ENCODE measurements at regions not wholly inside any gene's neighbourhood (a gene's known extent, or its start where the extent isn't known, plus 50 kb on each side); places are given as distances from the start of the nearest gene placed in this dataset.
"Not testable (repeated sequence)": the region's sequence is repeated elsewhere in the genome, so short reads cannot be mapped to it uniquely, and the experiment has no call there.

DNA sequence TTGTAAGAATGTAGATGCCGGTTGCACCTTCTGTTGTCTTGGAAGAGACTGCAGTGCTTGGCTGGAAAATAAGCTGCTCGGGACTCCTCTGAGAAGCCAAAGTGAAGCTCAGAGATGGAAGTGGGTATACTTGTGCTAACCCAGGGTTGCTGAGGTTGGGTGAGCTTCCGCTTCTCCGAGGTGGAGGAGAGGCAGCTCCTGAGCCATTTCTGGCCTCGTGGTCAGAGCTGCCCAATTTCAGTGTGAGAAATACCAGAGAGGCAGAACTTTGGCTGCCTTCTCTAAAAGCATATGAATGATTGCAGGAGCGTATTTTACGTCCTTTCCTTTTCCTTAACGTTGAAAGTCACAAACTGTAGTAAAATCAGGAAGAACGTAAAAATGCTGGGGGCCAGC lies 292.0 kb upstream of the PLGLB2 start:
- FAIRE-seq = peak; percentile 67
- peaks cover 25% of the 10 kb centered on the region for H3K4me1 ChIP-seq (ENCODE audit: control insufficient read depth, extremely low read depth, insufficient read depth, low read length)
- peak overlapping the region; percentile 87 for H3K27ac ChIP-seq (ENCODE audit: insufficient read depth, low read depth, low read length)
- H2AFZ ChIP-seq (ENCODE audit: low read depth, low read length); CTCF ChIA-PET; H4K20me1 ChIP-seq (replicated peaks; ENCODE audit: control insufficient read depth, extremely low read depth, insufficient read depth, low read length); POLR2A ChIA-PET; intact Hi-C loops (cut with micrococcal nuclease); H3K4me2 ChIP-seq (ENCODE audit: insufficient read depth, low read length); H3K27me3 ChIP-seq (ENCODE audit: control insufficient read depth in 2 of 2, insufficient read depth in 2 of 2, low read length in 2 of 2); H3K9me3 ChIP-seq (replicated peaks; ENCODE audit: control insufficient read depth, insufficient read depth, low read length); dilution Hi-C loops (cut with MboI; ENCODE audit: extremely low pct_ligation_motif_present, low sequenced_read_pairs); H3K9me1 ChIP-seq (replicated peaks; ENCODE audit: control insufficient read depth, extremely low read depth, insufficient read depth, low read length); H3K36me3 ChIP-seq (ENCODE audit: control insufficient read depth in 2 of 2, extremely low read depth in 1 of 2, insufficient read depth in 2 of 2, low read length in 2 of 2); DNase-seq (ENCODE audit: low read depth, low spot score): not testable (repeated sequence)
- peak overlapping the region; percentile 38 to 71 (median 53) for H3K4me3 ChIP-seq (replicated peaks in 1 of 3; ENCODE audit: insufficient read depth in 1 of 3, low read depth in 1 of 3, low read length in 3 of 3)
- BruUV-seq (replicated peaks) = TSS peak; percentile 81
- peak overlapping the region; percentile 78 for H3K9ac ChIP-seq (replicated peaks; ENCODE audit: extremely low read depth, insufficient read depth, low read length)
- peaks cover 28% of the 10 kb centered on the region for H3K79me2 ChIP-seq (ENCODE audit: control insufficient read depth, insufficient read depth, low read length)

- intact Hi-C loops (cut with micrococcal nuclease); dilution Hi-C loops (cut with MboI; ENCODE audit: extremely low pct_ligation_motif_present, low sequenced_read_pairs); POLR2A ChIA-PET: not testable (repeated sequence)
Observed at GRCh38 chr2:87456477-87457128, 291.3 kb upstream of the PLGLB2 start.

DNA sequence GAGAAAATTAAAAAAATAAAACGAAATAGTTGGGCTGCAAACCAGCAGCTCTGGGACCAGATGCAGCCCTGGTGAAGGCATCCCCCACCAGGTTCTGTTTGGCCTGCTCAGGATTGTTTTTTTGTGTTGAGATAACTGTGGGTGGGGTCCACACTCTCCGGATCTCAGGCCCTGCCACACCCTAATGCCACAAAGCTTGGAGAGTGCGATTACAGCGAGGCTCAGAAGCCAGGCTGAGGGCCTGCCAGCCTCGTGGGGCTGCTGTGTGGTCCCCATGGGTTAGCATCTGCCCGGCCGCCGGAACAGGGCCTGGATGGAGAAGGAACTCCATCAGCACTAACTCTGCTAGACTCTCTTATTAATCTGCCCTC lies 290.8 kb upstream of the PLGLB2 start:
- H2AFZ ChIP-seq (ENCODE audit: low read depth, low read length); H4K20me1 ChIP-seq (replicated peaks; ENCODE audit: control insufficient read depth, extremely low read depth, insufficient read depth, low read length); H3K9me3 ChIP-seq (replicated peaks; ENCODE audit: control insufficient read depth, insufficient read depth, low read length); H3K9ac ChIP-seq (replicated peaks; ENCODE audit: extremely low read depth, insufficient read depth, low read length); POLR2A ChIA-PET; dilution Hi-C loops (cut with MboI; ENCODE audit: extremely low pct_ligation_motif_present, low sequenced_read_pairs); BruUV-seq (replicated peaks); H3K27me3 ChIP-seq (ENCODE audit: control insufficient read depth in 2 of 2, insufficient read depth in 2 of 2, low read length in 2 of 2); DNase-seq (ENCODE audit: low read depth, low spot score); H3K27ac ChIP-seq (ENCODE audit: insufficient read depth, low read depth, low read length); intact Hi-C loops (cut with micrococcal nuclease); CTCF ChIA-PET; H3K4me2 ChIP-seq (ENCODE audit: insufficient read depth, low read length); H3K4me3 ChIP-seq (replicated peaks in 1 of 3; ENCODE audit: insufficient read depth in 1 of 3, low read depth in 1 of 3, low read length in 3 of 3); H3K36me3 ChIP-seq (ENCODE audit: control insufficient read depth in 2 of 2, extremely low read depth in 1 of 2, insufficient read depth in 2 of 2, low read length in 2 of 2); H3K9me1 ChIP-seq (replicated peaks; ENCODE audit: control insufficient read depth, extremely low read depth, insufficient read depth, low read length): not testable (repeated sequence)
- peak; percentile 35 for FAIRE-seq
- H3K79me2 ChIP-seq (ENCODE audit: control insufficient read depth, insufficient read depth, low read length) = peaks cover 37% of the 10 kb centered on the region
- H3K4me1 ChIP-seq (ENCODE audit: control insufficient read depth, extremely low read depth, insufficient read depth, low read length) = peaks cover 25% of the 10 kb centered on the region

More at GRCh38 chr2:87456477-87457128, 291.3 kb upstream of the PLGLB2 start:
- H2AFZ ChIP-seq (ENCODE audit: low read depth, low read length); H3K9me3 ChIP-seq (replicated peaks; ENCODE audit: control insufficient read depth, insufficient read depth, low read length); H3K9me1 ChIP-seq (replicated peaks; ENCODE audit: control insufficient read depth, extremely low read depth, insufficient read depth, low read length); H3K27me3 ChIP-seq (ENCODE audit: control insufficient read depth in 2 of 2, insufficient read depth in 2 of 2, low read length in 2 of 2); BruUV-seq (replicated peaks); CTCF ChIA-PET; H3K36me3 ChIP-seq (ENCODE audit: control insufficient read depth in 2 of 2, extremely low read depth in 1 of 2, insufficient read depth in 2 of 2, low read length in 2 of 2); H4K20me1 ChIP-seq (replicated peaks; ENCODE audit: control insufficient read depth, extremely low read depth, insufficient read depth, low read length): not testable (repeated sequence)
- peak; percentile 32 for DNase-seq (ENCODE audit: low read depth, low spot score)
- FAIRE-seq = peak; percentile 73
- Histone ChIP-seq H3K4me2 (ENCODE audit: insufficient read depth, low read length) (peak overlapping the region; percentile 4), H3K79me2 (ENCODE audit: control insufficient read depth, insufficient read depth, low read length) (peaks cover 32% of the 10 kb centered on the region), H3K9ac (replicated peaks; ENCODE audit: extremely low read depth, insufficient read depth, low read length) (peak overlapping the region; percentile 78), H3K4me1 (ENCODE audit: control insufficient read depth, extremely low read depth, insufficient read depth, low read length) (peaks cover 25% of the 10 kb centered on the region), H3K27ac (ENCODE audit: insufficient read depth, low read depth, low read length) (peak overlapping the region; percentile 87), H3K4me3 (replicated peaks in 1 of 3; ENCODE audit: insufficient read depth in 1 of 3, low read depth in 1 of 3, low read length in 3 of 3) (peak overlapping the region in 2 of 3 experiments; percentile 43 to 73)

GRCh38 chr2:87458938-87459337 lies 288.9 kb upstream of the PLGLB2 start:
- BruUV-seq (replicated peaks); H2AFZ ChIP-seq (ENCODE audit: low read depth, low read length); H3K9me1 ChIP-seq (replicated peaks; ENCODE audit: control insufficient read depth, extremely low read depth, insufficient read depth, low read length); DNase-seq (ENCODE audit: low read depth, low spot score); H3K9ac ChIP-seq (replicated peaks; ENCODE audit: extremely low read depth, insufficient read depth, low read length); H4K20me1 ChIP-seq (replicated peaks; ENCODE audit: control insufficient read depth, extremely low read depth, insufficient read depth, low read length); H3K9me3 ChIP-seq (replicated peaks; ENCODE audit: control insufficient read depth, insufficient read depth, low read length); H3K4me3 ChIP-seq (replicated peaks in 1 of 3; ENCODE audit: insufficient read depth in 1 of 3, low read depth in 1 of 3, low read length in 3 of 3); POLR2A ChIA-PET; H3K27me3 ChIP-seq (ENCODE audit: control insufficient read depth in 2 of 2, insufficient read depth in 2 of 2, low read length in 2 of 2); dilution Hi-C loops (cut with MboI; ENCODE audit: extremely low pct_ligation_motif_present, low sequenced_read_pairs); H3K36me3 ChIP-seq (ENCODE audit: control insufficient read depth in 2 of 2, extremely low read depth in 1 of 2, insufficient read depth in 2 of 2, low read length in 2 of 2); CTCF ChIA-PET; intact Hi-C loops (cut with micrococcal nuclease): not testable (repeated sequence)
- H3K4me1 ChIP-seq (ENCODE audit: control insufficient read depth, extremely low read depth, insufficient read depth, low read length) = peaks cover 17% of the 10 kb centered on the region
- peaks cover 49% of the 10 kb centered on the region for H3K79me2 ChIP-seq (ENCODE audit: control insufficient read depth, insufficient read depth, low read length)
- H3K27ac ChIP-seq (ENCODE audit: insufficient read depth, low read depth, low read length) = peak overlapping the region; percentile 62
- FAIRE-seq = peak; percentile 87
- H3K4me2 ChIP-seq (ENCODE audit: insufficient read depth, low read length) = peak overlapping the region; percentile 36
